Stimulated activated CD8-positive, alpha-beta memory T cell treated with anti-CD3 and anti-CD28 coated beads, Interleukin-7, amount 100 ng/mL, for 24 hours (primary cell): ENCODE measurements at regions not wholly inside any gene's neighbourhood (a gene's known extent, or its start where the extent isn't known, plus 50 kb on each side); places are given as distances from the start of the nearest gene placed in this dataset.
"Not testable (repeated sequence)": the region's sequence is repeated elsewhere in the genome, so short reads cannot be mapped to it uniquely, and the experiment has no call there.

ENCODE experiments used
- DNase-seq: peaks from one replicate; pipeline ENCODE4 v3.0.0-alpha.2; 2020; ENCODE audit warnings: low read depth

GRCh38 chr5:107068782-107069181, 602.0 kb downstream of the EFNA5 start:
- DNase-seq, result no peak

DNA sequence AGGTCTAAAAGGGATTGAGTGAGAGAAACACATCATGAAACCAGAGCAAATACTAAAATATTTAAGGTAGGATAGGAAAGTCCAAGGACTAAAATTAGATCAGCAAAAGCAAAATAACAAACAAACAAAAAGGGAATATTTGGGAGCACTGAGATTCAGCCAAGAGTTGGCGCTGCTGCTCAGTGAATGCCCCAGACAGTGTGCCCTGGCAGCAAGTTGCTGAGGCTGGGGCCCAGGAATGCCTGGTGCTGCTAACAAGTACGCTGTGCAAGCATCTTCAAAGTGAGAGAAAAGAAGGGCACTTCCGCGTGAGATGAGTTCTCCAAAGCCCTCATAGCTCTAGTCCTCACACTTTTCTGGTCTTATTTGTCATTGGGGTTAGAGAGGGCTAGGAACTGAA, 603.3 kb downstream of the EFNA5 start:
- no peak for DNase-seq

GRCh38 chr5:107063511-107063910, 607.2 kb downstream of the EFNA5 start:
- DNase-seq, result no peak

GRCh38 chr5:107058803-107059202, 611.9 kb downstream of the EFNA5 start:
- DNase-seq, result no peak

GRCh38 chr5:107058235-107058634, 612.5 kb downstream of the EFNA5 start:
- no peak for DNase-seq

GRCh38 chr5:107056278-107056677, 614.5 kb downstream of the EFNA5 start:
- no peak for DNase-seq

GRCh38 chr5:107047048-107047447, 623.7 kb downstream of the EFNA5 start:
- DNase-seq, result no peak

- DNase-seq, result no peak
Measured at GRCh38 chr5:107043665-107044064, 627.1 kb downstream of the EFNA5 start.

DNA sequence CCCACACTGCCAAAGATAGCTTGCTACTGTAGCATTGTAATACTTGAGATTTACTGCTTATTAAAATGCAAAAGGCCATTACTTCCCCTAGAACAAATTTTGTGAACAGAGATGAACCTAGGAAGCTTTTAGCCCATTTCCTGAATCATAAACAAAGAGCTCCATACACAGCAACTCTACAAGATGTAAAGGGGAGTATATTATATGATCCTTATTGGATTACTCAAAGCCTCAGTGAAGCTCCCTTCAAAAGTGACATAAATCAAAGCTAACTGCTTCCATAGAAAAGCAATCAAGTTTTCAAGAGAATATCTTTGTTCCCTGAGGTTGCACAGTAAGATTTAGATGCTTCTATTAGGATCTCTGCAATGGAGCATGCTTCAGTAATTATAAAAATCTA, 629.8 kb downstream of the EFNA5 start:
- DNase-seq, result no peak

GRCh38 chr5:107032629-107033028, 638.1 kb downstream of the EFNA5 start:
- DNase-seq, result no peak

- no peak for DNase-seq
Measured at GRCh38 chr5:107028938-107029337, 641.8 kb downstream of the EFNA5 start.

DNA sequence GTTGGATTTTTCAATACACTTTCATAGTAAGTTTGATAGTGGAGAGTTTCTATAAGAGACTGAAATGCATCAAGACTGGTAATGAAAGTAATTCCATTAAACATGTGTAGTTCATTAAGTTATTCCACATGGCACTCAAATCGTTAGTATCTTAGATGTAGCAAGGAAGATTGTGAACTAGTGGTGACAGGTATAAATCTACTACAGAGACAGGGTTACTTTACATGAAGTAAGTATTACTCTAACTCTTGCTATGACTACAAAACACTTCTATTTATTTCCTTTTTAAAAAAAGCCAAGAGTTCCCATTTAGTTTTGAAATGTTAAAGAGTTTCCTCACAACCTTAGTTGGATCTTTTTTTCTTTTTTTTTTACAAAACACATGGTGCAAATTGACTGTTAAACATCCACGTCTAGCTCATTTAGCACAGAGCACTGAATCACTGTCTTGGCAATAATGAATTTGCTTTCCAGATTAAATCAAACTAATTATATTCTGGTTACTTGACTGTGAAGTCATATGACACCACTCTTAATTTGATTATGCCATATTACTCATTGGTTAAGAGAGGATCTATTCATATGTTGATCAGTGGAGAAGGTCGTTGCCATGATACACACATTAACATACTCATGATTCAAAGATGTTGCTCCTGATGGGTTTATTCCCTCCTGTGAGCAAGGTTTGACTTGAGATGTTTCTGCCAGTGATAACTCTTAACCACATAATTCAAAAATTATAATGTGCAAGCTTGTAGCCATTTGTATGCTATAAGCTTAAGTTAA, 644.8 kb downstream of the EFNA5 start:
- no peak for DNase-seq

DNA sequence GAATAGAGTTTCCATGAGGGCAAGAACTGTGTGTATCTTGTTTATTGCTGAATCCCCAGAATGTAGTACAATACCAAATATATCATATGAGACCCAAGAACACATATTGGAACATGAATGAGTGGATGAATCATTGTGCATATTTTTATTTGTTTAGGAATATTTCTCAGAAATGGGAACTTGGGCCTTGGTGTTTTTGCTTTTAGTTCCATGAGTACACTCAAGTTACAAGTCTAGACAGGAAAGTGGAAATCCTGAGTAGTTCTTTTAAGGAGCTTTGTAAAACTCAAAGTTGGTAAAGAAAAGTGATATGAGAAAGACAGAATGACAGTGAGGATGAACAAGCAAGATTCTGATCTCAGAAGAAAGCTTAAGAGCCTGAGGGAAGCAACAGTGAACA, 647.0 kb downstream of the EFNA5 start:
- DNase-seq, result no peak

DNA sequence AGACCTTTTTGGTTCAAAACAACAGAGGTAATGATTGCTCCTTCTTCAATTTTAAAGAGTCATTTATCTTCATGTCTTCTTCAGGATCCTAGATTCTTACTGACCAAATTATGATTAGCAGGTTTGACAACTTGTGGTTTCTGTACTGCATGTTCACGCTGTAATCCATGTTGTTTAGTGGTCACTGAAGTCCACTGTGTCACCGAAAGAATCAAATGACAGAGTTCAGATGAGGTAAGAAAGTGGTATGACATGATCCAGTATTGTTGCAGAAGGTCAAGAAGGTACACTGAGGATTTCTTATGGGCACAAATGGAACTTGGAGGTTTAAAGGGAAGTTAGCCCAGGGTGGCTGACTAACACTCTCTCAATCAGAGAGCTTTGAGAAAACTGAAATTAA, 649.2 kb downstream of the EFNA5 start:
- DNase-seq, result no peak

DNA sequence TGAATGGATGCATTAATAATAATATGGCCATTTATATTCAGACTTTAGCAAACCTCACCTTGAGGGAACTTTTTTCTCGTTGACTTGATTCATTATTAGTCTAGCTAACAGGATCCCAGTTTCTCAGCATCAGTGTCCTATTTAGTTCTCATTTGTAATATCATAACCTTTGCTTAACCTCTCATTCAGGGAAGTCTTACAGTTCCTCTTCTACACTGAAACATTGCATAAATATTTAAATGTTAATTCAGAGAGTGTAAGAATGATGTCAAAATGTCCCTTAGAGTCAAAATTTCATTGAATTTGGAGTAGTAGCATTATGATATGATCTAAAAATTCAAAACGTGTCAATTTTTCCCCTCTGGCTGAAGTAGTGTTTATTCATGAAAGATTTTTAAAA, 650.1 kb downstream of the EFNA5 start:
- DNase-seq, result no peak

DNA sequence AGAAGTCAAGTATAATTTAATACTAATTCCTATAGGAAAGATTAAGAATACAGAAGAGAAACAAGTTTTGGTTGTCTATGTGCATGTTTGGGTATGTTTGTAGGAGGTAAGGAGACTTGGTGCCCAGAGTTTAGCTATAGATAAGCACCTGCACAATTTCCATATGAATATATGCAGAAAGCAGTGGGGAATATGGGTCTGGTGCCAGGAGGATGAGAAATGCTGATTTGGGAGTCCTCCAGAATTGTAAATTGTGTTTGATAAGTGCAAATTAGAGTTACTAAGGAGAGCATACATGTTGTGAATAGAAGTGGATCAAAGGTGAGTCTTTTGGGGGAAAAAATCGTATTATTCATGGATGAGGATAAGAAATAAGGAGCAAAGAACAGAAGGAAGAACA, 653.1 kb downstream of the EFNA5 start:
- no peak for DNase-seq

- no peak for DNase-seq
Measured at GRCh38 chr5:107012371-107012770, 658.4 kb downstream of the EFNA5 start.

- no peak for DNase-seq
Measured at GRCh38 chr5:107011605-107012004, 659.1 kb downstream of the EFNA5 start.

- DNase-seq, result no peak
Measured at GRCh38 chr5:107010060-107010459, 660.7 kb downstream of the EFNA5 start.

GRCh38 chr5:107005653-107006052, 665.1 kb downstream of the EFNA5 start:
- DNase-seq, result no peak

- no peak for DNase-seq
Measured at GRCh38 chr5:107005161-107005560, 665.6 kb downstream of the EFNA5 start.

- DNase-seq, result no peak
Measured at GRCh38 chr5:107002115-107002514, 668.6 kb downstream of the EFNA5 start.

- DNase-seq, result not testable (repeated sequence)
Measured at GRCh38 chr5:106999506-106999905, 671.2 kb downstream of the EFNA5 start.

DNA sequence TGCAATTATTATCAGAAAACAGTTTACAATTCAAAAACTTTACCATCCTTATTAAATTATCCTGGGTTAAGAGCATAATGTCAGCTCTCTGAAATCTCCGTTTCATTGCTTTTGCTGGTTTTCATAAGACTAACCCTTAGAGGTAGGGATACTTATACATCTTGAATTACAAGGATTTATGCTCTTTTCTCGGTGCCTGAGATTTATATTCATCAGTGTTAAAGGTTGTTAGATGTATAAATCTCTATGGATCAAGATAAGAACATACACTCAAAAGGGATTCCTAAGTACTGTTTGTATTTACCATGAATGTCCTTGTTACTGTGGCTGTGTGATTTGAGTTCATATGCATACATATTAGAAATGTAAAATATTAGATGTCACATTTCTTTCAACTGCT, 684.7 kb downstream of the EFNA5 start:
- no peak for DNase-seq
